Astrocyte (in vitro differentiated cells and primary cell): ENCODE measurements at regions not wholly inside any gene's neighbourhood (a gene's known extent, or its start where the extent isn't known, plus 50 kb on each side); places are given as distances from the start of the nearest gene placed in this dataset.

ENCODE experiments used
- DNase-seq: peaks from one replicate; pipeline ENCODE4 v3.0.0-alpha.2; 2010; ENCODE audit warnings: low read depth
- FAIRE-seq: peaks from 2 replicates; lab custom pipeline; 2011; peaks lifted over from hg19 to GRCh38; lab: Jason Lieb, UNC
- H2AFZ ChIP-seq: 2 replicates; pipeline ENCODE4 v1.6.0; 2012; ENCODE audit warnings: low read depth, low read length, inconsistent platforms
- H3K27ac ChIP-seq: 2 replicates; pipeline ENCODE4 v1.5.1; 2011; ENCODE audit warnings: low read depth, low read length, inconsistent platforms
- H3K27me3 ChIP-seq: 2 replicates; pipeline ENCODE4 v1.6.0; 2011; ENCODE audit warnings: low read length, inconsistent platforms; ENCODE audit not compliant: insufficient read depth
- H3K36me3 ChIP-seq: 2 replicates; pipeline ENCODE4 v1.5.1; 2011; ENCODE audit warnings: low read length, inconsistent platforms; ENCODE audit not compliant: insufficient read depth
- H3K4me1 ChIP-seq: 2 replicates; pipeline ENCODE4 v1.5.1; 2011; ENCODE audit warnings: low read length, inconsistent platforms; ENCODE audit not compliant: insufficient read depth
- H3K4me2 ChIP-seq: 2 replicates; pipeline ENCODE4 v1.6.0; 2012; ENCODE audit warnings: low read length, inconsistent platforms
- H3K4me3 ChIP-seq: 2 replicates; pipeline ENCODE4 v1.5.1; 2011; ENCODE audit warnings: low read depth, mild to moderate bottlenecking, low read length, inconsistent platforms; ENCODE audit not compliant: insufficient read depth
- H3K79me2 ChIP-seq: 2 replicates; pipeline ENCODE4 v1.6.0; 2012; ENCODE audit warnings: mild to moderate bottlenecking, low read length, inconsistent platforms; ENCODE audit not compliant: insufficient read depth
- H3K9ac ChIP-seq: 2 replicates; pipeline ENCODE4 v1.6.0; 2012; ENCODE audit warnings: mild to moderate bottlenecking, low read length, inconsistent platforms
- H3K9me3 ChIP-seq: 2 replicates; pipeline ENCODE4 v1.5.1; 2012; ENCODE audit warnings: low read depth, mild to moderate bottlenecking, low read length, inconsistent platforms; ENCODE audit not compliant: insufficient read depth
- H4K20me1 ChIP-seq: 2 replicates; pipeline ENCODE4 v1.6.0; 2012; ENCODE audit warnings: low read length, inconsistent platforms; ENCODE audit not compliant: insufficient read depth
- H3K27ac Mint-ChIP-seq: one replicate; pipeline ENCODE4 v1.8.0; 2021; ENCODE audit warnings: mild to moderate bottlenecking, mixed read lengths; ENCODE audit not compliant: unreplicated experiment
- H3K27me3 Mint-ChIP-seq: one replicate; pipeline ENCODE4 v1.8.0; 2021; ENCODE audit warnings: low read depth, mixed read lengths; ENCODE audit not compliant: unreplicated experiment
- H3K36me3 Mint-ChIP-seq: one replicate; pipeline ENCODE4 v1.8.0; 2021; ENCODE audit warnings: low read depth, mixed read lengths; ENCODE audit not compliant: unreplicated experiment
- H3K4me1 Mint-ChIP-seq: one replicate; pipeline ENCODE4 v1.8.0; 2021; ENCODE audit warnings: low read depth, mixed read lengths; ENCODE audit not compliant: unreplicated experiment
- H3K4me3 Mint-ChIP-seq: one replicate; pipeline ENCODE4 v1.8.0; 2021; ENCODE audit warnings: mild to moderate bottlenecking, moderate library complexity, mixed read lengths; ENCODE audit not compliant: unreplicated experiment
- H3K9me3 Mint-ChIP-seq: one replicate; pipeline ENCODE4 v1.8.0; 2021; ENCODE audit warnings: mild to moderate bottlenecking, mixed read lengths; ENCODE audit not compliant: unreplicated experiment
- CTCF ChIP-seq: IDR thresholded peaks from 2 replicates; pipeline ENCODE4 v1.5.1; 2011; ENCODE audit warnings: low read depth, mild to moderate bottlenecking, inconsistent platforms, low read length, moderate library complexity; ENCODE audit not compliant: insufficient read depth
- EZH2 ChIP-seq: IDR thresholded peaks from 2 replicates; pipeline ENCODE4 v1.6.1; 2012; ENCODE audit warnings: mild to moderate bottlenecking, low read length, inconsistent platforms; ENCODE audit not compliant: insufficient read depth

DNA sequence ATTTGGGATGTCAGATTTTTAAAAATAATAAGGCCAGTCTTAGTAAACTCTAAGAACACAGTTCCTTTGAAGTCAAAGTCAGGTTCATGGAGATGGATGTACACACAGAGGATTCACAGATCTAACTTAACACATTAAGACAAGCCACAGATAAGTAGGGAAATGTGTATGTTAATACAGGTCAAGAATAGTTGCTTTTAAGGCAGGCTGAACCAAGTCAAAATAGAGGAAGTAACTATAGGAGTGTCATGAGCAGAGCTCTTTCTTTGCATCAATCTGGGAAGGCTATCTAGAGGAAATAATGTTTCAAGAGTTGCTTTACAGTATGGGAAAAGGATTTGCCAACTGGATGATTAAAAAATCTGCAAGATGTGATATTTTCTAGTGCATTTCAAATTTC is 128.0 kb upstream of the FBXO11 start:
- H3K27me3 ChIP-seq = no peaks in the 10 kb centered on the region
- no peak overlapping the region for H3K4me3 ChIP-seq
- no peak for DNase-seq
- no peak overlapping the region for H3K27ac Mint-ChIP-seq
- no peak overlapping the region for H3K4me2 ChIP-seq
- H2AFZ ChIP-seq = no peak overlapping the region
- no peaks in the 10 kb centered on the region for H3K36me3 ChIP-seq
- no peaks in the 10 kb centered on the region for H3K9me3 Mint-ChIP-seq
- no peaks in the 10 kb centered on the region for H4K20me1 ChIP-seq
- H3K4me1 Mint-ChIP-seq = no peaks in the 10 kb centered on the region
- H3K27ac ChIP-seq = no peak overlapping the region
- H3K27me3 Mint-ChIP-seq = no peaks in the 10 kb centered on the region
- no peak overlapping the region for H3K4me3 Mint-ChIP-seq
- FAIRE-seq = no peak
- no peaks in the 10 kb centered on the region for H3K79me2 ChIP-seq
- H3K9me3 ChIP-seq = no peaks in the 10 kb centered on the region
- H3K4me1 ChIP-seq = no peaks in the 10 kb centered on the region
- H3K36me3 Mint-ChIP-seq = no peaks in the 10 kb centered on the region
- H3K9ac ChIP-seq = no peak overlapping the region
- no peak for TF ChIP-seq EZH2
- no peak for TF ChIP-seq CTCF

DNA sequence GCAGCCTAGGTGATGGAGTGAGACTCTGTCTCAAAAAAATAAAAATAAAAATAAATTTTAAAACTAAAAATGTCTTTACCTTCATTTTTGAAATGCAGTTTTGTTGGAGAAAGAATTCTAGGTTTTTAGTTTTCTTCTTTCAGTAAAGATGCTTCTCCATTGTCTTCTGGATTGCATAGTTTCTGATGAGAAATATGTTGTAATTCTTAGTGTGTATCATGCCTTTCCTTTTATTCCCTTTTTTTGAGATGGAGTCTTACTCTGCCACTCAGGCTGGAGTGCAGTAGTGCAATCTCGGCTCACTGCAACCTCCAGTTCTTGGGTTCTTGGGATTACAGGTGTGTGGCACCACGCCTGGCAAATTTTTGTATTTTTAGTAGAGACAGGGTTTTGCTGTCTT is 130.0 kb upstream of the FBXO11 start:
- no peaks in the 10 kb centered on the region for H3K9me3 Mint-ChIP-seq
- no peak overlapping the region for H2AFZ ChIP-seq
- no peaks in the 10 kb centered on the region for H3K9me3 ChIP-seq
- no peak overlapping the region for H3K27ac Mint-ChIP-seq
- no peaks in the 10 kb centered on the region for H3K27me3 ChIP-seq
- no peaks in the 10 kb centered on the region for H3K36me3 ChIP-seq
- no peaks in the 10 kb centered on the region for H3K4me1 ChIP-seq
- H4K20me1 ChIP-seq = no peaks in the 10 kb centered on the region
- H3K79me2 ChIP-seq = no peaks in the 10 kb centered on the region
- DNase-seq (no peak), FAIRE-seq (no peak)
- no peaks in the 10 kb centered on the region for H3K4me1 Mint-ChIP-seq
- H3K27me3 Mint-ChIP-seq = no peaks in the 10 kb centered on the region
- no peak overlapping the region for H3K4me3 Mint-ChIP-seq
- no peak overlapping the region for H3K4me3 ChIP-seq
- TF ChIP-seq CTCF (no peak), EZH2 (no peak)
- H3K36me3 Mint-ChIP-seq = no peaks in the 10 kb centered on the region
- H3K4me2 ChIP-seq = no peak overlapping the region
- no peak overlapping the region for H3K9ac ChIP-seq
- no peak overlapping the region for H3K27ac ChIP-seq

- no peak overlapping the region for H3K4me2 ChIP-seq
- H3K9me3 Mint-ChIP-seq = no peaks in the 10 kb centered on the region
- no peaks in the 10 kb centered on the region for H3K36me3 Mint-ChIP-seq
- no peak overlapping the region for H3K4me3 ChIP-seq
- no peak overlapping the region for H3K27ac ChIP-seq
- H3K27me3 ChIP-seq = no peaks in the 10 kb centered on the region
- H3K27ac Mint-ChIP-seq = no peak overlapping the region
- H3K27me3 Mint-ChIP-seq = no peaks in the 10 kb centered on the region
- H4K20me1 ChIP-seq = no peaks in the 10 kb centered on the region
- no peaks in the 10 kb centered on the region for H3K36me3 ChIP-seq
- no peaks in the 10 kb centered on the region for H3K9me3 ChIP-seq
- H3K9ac ChIP-seq = no peak overlapping the region
- FAIRE-seq (no peak), DNase-seq (no peak)
- no peak for TF ChIP-seq EZH2
- no peak for TF ChIP-seq CTCF
- H3K4me1 ChIP-seq = no peaks in the 10 kb centered on the region
- no peak overlapping the region for H3K4me3 Mint-ChIP-seq
- no peak overlapping the region for H2AFZ ChIP-seq
- no peaks in the 10 kb centered on the region for H3K79me2 ChIP-seq
- H3K4me1 Mint-ChIP-seq = peaks cover 12% of the 10 kb centered on the region
Measured at GRCh38 chr2:48039209-48039990, 133.1 kb upstream of the FBXO11 start.
